K562 (cell line): ENCODE measurements at regions not wholly inside any gene's neighbourhood (a gene's known extent, or its start where the extent isn't known, plus 50 kb on each side); places are given as distances from the start of the nearest gene placed in this dataset.

ENCODE experiments used
- ATAC-seq: fragments of 200-7000 bp; cut with Tn5 transposase; 3 replicates; pipeline ENCODE4 v1.9.1; 2020; ENCODE audit warnings: moderate library complexity
- BruUV-seq: library from RNA; stranded (reverse); fragments of 400-500 nt; replicated peaks from 2 replicates; lab custom pipeline; 2021; lab: Mats Ljungman, UMichigan
- CTCF ChIA-PET: fragments of 300-600 bp; formaldehyde crosslinking; extraction: SDS; loops from one replicate; lab custom pipeline; 2021; ENCODE audit warnings: low intra/inter-chr PET ratio; lab: Yijun Ruan, JAX
- POLR2A ChIA-PET: fragments of 300-600, 350-650 bp; sonication (Branson Sonifier 250); formaldehyde crosslinking; extraction: SDS; loops from one replicate; lab custom pipeline; 2021; ENCODE audit warnings: antibody characterized with exemption, inconsistent platforms; lab: Yijun Ruan, JAX
- DNase-seq, 4 experiments: peaks; one replicate each; pipeline versions ENCODE4 v3.0.0 to v3.0.0-alpha.2; 2011 to 2018; ENCODE audit warnings: low spot score in 3 of 4, mixed read lengths in 3 of 4; ENCODE audit errors: extremely low read depth in 1 of 4
- FAIRE-seq: peaks from 2 replicates; lab custom pipeline; 2011; peaks lifted over from hg19 to GRCh38; lab: Jason Lieb, UNC
- H2AFZ ChIP-seq: 2 replicates; pipeline ENCODE4 v1.6.0; 2011; ENCODE audit warnings: low read depth, low read length, control low read depth, inconsistent platforms
- H3K27ac ChIP-seq: fragments of 200-600 bp; 3 replicates; pipeline ENCODE4 v1.8.0; 2011; ENCODE audit warnings: low read depth, mild to moderate bottlenecking, control low read depth, inconsistent platforms, low read length, moderate library complexity, mixed read lengths; ENCODE audit errors: extremely low read depth
- H3K27me3 ChIP-seq, 2 experiments: fragments of 300-600 bp in 1 of 2; 2 replicates in 1 of 2; 3 replicates in 1 of 2; pipeline versions ENCODE4 v1.6.0 to v1.8.0; 2011; ENCODE audit warnings: inconsistent platforms in 2 of 2, low read length in 2 of 2, mild to moderate bottlenecking in 1 of 2, mixed read lengths in 1 of 2, moderate library complexity in 1 of 2; ENCODE audit not compliant: control insufficient read depth in 2 of 2, insufficient read depth in 2 of 2
- H3K36me3 ChIP-seq: fragments of 300-600 bp; 3 replicates; pipeline ENCODE4 v1.8.0; 2011; ENCODE audit warnings: mild to moderate bottlenecking, low read length, inconsistent platforms; ENCODE audit not compliant: control insufficient read depth, insufficient read depth
- H3K4me1 ChIP-seq, 2 experiments: fragments of 200-600 bp in 1 of 2; replicated peaks in 1 of 2; 2 replicates in 1 of 2; 3 replicates in 1 of 2; pipeline versions ENCODE4 v1.5.1 to v1.8.0; 2011; ENCODE audit warnings: inconsistent platforms in 2 of 2, low read length in 2 of 2, mild to moderate bottlenecking in 1 of 2, mixed read lengths in 1 of 2, moderate library complexity in 1 of 2; ENCODE audit not compliant: control insufficient read depth in 2 of 2, insufficient read depth in 2 of 2
- H3K4me2 ChIP-seq: 2 replicates; pipeline ENCODE4 v1.6.1; 2011; ENCODE audit warnings: low read length, control low read depth, inconsistent platforms, mixed read lengths; ENCODE audit not compliant: insufficient read depth
- H3K4me3 ChIP-seq: fragments of 200-600 bp; sonication (generic), shearing (Covaris generic); 2 replicates; pipeline ENCODE4 v1.5.1; 2016; ENCODE audit warnings: control low read depth, inconsistent platforms
- H3K79me2 ChIP-seq: fragments of 200-600 bp; 3 replicates; pipeline ENCODE4 v1.8.0; 2011; ENCODE audit warnings: low read length, inconsistent platforms; ENCODE audit not compliant: control insufficient read depth, insufficient read depth
- H3K9ac ChIP-seq, 2 experiments: 2 replicates each; pipeline versions ENCODE4 v1.6.0 to v1.6.1; 2011; ENCODE audit warnings: low read depth in 2 of 2, low read length in 2 of 2, control low read depth in 1 of 2, inconsistent platforms in 1 of 2, mild to moderate bottlenecking in 1 of 2, mixed read lengths in 1 of 2; ENCODE audit not compliant: insufficient read depth in 1 of 2
- H3K9me1 ChIP-seq: one replicate; pipeline ENCODE4 v1.6.0; 2011; ENCODE audit warnings: inconsistent platforms, mild to moderate bottlenecking, low read length, moderate library complexity; ENCODE audit not compliant: control insufficient read depth, insufficient read depth
- H3K9me3 ChIP-seq: replicated peaks from 2 replicates; pipeline ENCODE4 v1.5.1; 2011; ENCODE audit warnings: low read depth, low read length, inconsistent platforms; ENCODE audit not compliant: control insufficient read depth, insufficient read depth
- H4K20me1 ChIP-seq: replicated peaks from 2 replicates; pipeline ENCODE4 v1.6.1; 2011; ENCODE audit warnings: low read length, inconsistent platforms, mixed read lengths; ENCODE audit not compliant: control insufficient read depth, insufficient read depth
- HMGN3 ChIP-seq: IDR thresholded peaks from 2 replicates; pipeline ENCODE4 v1.6.1; 2011; ENCODE audit warnings: borderline replicate concordance, low read depth, mild to moderate bottlenecking, mixed read lengths, low read length; ENCODE audit not compliant: insufficient read length; ENCODE audit errors: extremely low read depth
- POLR2H ChIP-seq: IDR thresholded peaks from 2 replicates; pipeline ENCODE4 v1.6.1; 2016; ENCODE audit warnings: missing genetic modification characterization, low read depth, mild to moderate bottlenecking, control low read depth, missing compliant biosample characterization, moderate library complexity
- WGBS: fragments of 100-300 bp; shearing (Covaris generic); methylation state at CpG from one replicate; pipeline ENCODE4 v1.1.6; 2016; ENCODE audit warnings: low coverage, mixed read lengths; ENCODE audit not compliant: insufficient coverage; ENCODE audit errors: missing lambda C conversion rate; 5-methylcytosine and 5-hydroxymethylcytosine counted together
- in situ Hi-C: fragments of 300-500 bp; cut with MboI; formaldehyde crosslinking; loops from 4 replicates; pipeline ENCODE4 v1.15.0; 2018; ENCODE audit warnings: inconsistent platforms, mixed read lengths
- intact Hi-C: fragments of 100-400 bp; cut with micrococcal nuclease; formaldehyde crosslinking; loops from 2 replicates; pipeline ENCODE4 v1.14.2; 2022
- TF ChIP-seq, protein P1 (sequence below): fragments of 450-650 bp; formaldehyde crosslinking; IDR thresholded peaks from 2 replicates; pipeline ENCODE4 v1.4.0; 2022; ENCODE audit warnings: missing genetic modification characterization

- DNase-seq: no peak
- Histone ChIP-seq H3K4me3 (no peak overlapping the region), H3K9me1 (no peaks in the 10 kb centered on the region), H3K36me3 (no peaks in the 10 kb centered on the region), H3K27ac (no peak overlapping the region), H4K20me1 (no peaks in the 10 kb centered on the region), H3K27me3 (peaks cover 0 to 17% of the 10 kb centered on the region in 2 experiments; a peak in 2 of 5 replicates), H3K79me2 (no peaks in the 10 kb centered on the region), H3K4me2 (no peak overlapping the region), H3K4me1 (peaks cover 0 to 7% of the 10 kb centered on the region in 2 experiments; a peak in 1 of 5 replicates), H2AFZ (no peak overlapping the region), H3K9me3 (no peaks in the 10 kb centered on the region), H3K9ac (no peak overlapping the region)
- in situ Hi-C loops (no loop called here), intact Hi-C loops (no loop called here)
- ATAC-seq: no peak
- WGBS: 0% methylated on average over 4 of the region's 4 CpGs
- BruUV-seq: no TSS peak
- no peak for FAIRE-seq
- ChIA-PET CTCF (no interaction called here), POLR2A (no interaction called here)
- TF ChIP-seq HMGN3 (no peak), POLR2H (no peak)
- TF ChIP-seq, protein P1, sequence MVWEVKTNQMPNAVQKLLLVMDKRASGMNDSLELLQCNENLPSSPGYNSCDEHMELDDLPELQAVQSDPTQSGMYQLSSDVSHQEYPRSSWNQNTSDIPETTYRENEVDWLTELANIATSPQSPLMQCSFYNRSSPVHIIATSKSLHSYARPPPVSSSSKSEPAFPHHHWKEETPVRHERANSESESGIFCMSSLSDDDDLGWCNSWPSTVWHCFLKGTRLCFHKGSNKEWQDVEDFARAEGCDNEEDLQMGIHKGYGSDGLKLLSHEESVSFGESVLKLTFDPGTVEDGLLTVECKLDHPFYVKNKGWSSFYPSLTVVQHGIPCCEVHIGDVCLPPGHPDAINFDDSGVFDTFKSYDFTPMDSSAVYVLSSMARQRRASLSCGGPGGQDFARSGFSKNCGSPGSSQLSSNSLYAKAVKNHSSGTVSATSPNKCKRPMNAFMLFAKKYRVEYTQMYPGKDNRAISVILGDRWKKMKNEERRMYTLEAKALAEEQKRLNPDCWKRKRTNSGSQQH (CRISPR knock-in tag): no peak
Observed at GRCh38 chr10:8511026-8511425, 456.5 kb downstream of the GATA3 start.
